Activated CD8-positive, alpha-beta memory T cell treated with anti-CD3 and anti-CD28 coated beads, Interleukin-2, amount 50 U/mL, for 4 hours (primary cell): ENCODE measurements at regions not wholly inside any gene's neighbourhood (a gene's known extent, or its start where the extent isn't known, plus 50 kb on each side); places are given as distances from the start of the nearest gene placed in this dataset.

Experiments used
- DNase-seq: peaks from one replicate; pipeline ENCODE4 v3.0.0-alpha.2; 2020

DNA sequence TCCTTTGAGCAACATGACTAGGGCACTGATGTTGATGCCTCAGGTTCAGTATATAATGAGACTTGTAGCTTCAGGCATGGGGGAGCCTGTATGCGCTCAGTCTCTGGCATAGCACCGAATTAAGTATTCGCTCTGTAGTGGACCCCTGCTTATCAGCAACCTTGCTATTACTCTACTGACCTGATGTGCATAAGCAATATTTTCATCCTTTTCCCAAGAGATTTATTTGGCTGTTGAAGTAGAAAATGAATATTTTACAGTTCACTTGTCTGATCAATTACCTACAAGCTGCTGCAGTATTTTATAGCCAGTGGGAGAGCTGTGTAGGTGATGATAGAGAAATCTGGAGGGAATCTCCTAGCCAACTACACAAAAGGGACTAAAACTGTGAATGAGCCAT, 781.6 kb upstream of the PHF14 start:
- DNase-seq, result no peak

DNA sequence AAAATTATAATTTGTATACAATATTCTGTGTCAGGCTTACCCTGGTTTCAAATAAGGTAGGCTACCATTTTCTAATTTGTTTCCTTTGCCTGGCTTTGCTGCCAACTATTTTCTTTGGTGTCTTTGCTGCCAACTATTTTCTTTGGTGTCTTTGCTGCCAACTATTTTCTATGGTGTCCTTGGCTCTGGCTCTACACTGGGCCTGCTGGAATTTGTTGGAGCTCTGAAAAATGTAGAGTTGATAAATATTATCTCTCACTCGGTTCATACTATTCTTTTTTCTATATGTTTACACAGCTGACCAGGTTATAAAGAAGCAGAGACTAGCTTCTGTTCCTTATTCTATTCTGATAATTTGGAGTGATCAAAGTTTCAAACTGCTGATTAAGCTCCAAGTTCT, 768.0 kb upstream of the PHF14 start:
- no peak for DNase-seq

DNA sequence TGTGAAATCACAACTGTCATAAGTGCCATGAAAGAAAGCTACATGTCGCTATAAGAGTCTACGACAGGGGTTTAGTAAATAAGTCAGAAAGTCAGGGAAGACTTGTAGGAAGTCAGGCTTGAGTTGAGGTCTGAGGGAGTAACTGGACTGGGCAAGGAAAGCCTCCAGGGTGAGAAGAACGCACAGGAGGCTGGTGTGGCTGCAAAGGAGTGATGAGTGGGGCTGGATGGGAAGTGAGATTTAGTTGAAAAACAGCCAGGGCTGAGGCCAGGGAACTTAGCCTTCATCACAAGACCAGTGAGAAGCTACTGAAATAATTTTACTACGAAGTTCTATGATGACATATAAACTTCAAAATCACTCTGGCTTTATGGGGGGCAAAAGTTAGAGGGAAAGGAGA, 763.7 kb upstream of the PHF14 start:
- DNase-seq, result no peak

DNA sequence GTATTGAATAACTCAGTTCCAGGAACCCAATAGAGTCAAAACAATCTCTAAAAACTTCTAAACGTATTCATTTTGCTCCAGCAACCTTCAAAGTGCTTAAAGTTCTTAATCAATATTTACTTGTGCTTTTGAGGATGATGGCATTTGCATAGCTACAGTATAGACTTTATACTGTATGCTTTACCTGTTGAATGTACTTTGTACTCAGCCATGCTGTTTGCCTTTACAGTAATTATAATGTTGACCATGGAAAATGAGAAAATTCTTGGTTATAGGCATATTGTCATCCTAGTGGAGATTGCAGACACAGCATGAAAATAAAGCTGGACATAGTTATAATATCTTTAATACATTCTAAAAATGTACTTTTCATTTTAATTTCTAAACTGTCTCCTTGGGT, 762.7 kb upstream of the PHF14 start:
- no peak for DNase-seq

DNA sequence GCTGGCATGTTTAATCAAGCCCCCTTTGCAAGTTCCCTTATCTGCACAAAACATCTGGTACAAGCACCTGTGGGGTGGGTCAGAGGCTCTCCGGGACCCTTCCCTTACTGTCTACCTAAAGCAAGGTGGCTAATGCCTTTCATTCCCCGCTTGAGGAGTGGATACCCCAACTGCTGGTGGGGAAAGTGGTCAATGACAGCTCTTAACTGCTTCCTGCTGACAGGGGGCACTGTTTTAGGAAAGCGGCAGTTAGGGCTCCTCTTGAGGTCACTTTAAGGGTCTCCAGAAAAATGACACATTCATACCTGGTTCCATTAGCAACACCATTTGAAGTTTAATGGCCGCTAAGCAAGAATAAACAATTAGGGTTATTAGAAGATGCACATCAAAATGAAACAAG, 761.8 kb upstream of the PHF14 start:
- no peak for DNase-seq

DNA sequence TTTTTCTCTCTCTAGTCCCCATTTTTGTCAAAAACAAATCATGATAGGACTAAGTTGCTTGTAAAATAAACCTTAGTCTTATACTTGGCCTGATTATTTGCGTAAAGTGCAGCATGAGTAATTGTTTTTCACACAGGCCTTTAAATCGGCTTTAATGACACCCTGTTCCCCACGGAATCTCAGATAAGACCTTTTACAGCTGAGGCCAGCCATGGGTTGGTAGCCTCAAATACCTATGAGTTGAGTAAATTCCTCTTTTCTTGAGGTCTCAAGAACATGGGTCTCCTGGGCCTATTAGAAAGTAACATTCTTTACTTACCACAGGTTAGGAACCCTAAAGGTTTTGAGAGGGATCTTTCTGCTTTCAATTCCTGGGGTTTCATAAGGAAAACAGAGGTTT, 761.0 kb upstream of the PHF14 start:
- no peak for DNase-seq

DNA sequence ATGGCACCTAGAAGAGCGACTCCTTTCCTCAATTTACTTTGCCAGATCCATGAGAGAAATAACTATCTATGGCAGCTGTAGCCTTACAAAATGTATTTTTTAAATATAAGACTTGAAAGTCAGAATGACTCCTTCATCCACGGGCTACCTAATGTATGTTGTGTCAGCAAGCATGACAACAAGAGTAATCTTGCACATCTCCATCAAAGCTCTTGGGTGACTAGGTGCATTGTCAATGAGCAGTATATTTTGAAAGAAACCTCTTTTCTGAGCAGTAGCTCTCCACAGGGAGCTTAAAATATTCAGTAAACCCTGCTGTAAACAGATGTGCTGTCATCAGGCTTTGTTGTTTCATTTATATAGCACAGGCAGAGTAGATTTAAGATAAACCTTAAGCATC, 757.2 kb upstream of the PHF14 start:
- no peak for DNase-seq

DNA sequence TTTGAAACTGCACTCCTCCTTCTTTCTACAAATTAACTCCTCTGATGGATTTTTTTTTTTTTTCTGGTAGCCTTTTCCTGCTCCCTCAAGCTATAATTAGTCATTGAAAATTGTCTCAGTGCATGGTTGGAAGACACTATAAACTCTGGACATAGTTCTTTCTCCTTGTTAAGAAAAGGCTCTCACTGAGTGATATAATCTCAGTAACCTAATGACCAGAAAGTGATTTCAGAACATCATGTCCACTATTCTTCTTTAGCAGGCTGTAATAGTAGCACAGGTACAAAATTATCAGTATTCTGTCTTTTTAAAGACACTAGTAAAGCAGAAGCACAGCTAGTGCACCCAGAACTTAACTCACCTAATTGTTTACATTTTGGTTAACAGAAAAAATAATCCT, 752.6 kb upstream of the PHF14 start:
- no peak for DNase-seq

DNA sequence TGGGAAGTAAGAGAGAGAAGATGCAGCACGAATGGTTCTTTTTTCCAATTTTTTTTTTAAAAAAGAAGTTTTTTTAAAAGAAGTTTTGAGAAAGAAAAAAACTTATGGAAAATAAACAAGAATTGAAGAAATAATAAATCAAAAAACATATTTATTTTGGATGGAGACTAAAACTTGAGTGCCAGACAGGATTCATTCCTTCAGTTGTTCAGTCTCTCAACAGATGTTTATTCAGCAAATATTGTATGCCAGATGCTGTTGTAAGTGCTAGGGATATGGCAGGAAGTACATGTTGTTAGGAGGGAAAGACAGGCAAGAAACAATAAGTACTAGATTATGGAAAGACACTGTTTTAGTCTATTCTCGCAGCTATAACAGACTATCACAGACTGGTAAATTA, 750.7 kb upstream of the PHF14 start:
- no peak for DNase-seq

DNA sequence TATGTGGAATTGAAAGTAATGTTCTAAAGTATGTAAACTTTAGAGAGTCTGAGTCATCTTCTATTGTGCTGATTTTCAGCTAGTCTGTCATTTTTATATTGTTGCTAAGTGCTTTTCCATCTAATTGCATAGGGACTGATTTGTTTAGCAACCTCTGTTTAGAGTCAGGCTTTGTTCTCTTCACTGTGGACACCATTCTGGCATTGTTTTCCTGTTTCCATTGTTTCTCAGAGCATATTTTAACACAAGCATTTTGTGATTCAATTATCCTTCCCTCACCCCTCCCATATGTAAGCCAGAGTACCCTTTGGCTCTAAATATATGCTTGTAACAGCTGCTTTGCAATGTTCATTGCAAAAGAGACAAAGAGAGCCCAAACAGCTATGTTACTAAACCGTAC, 748.4 kb upstream of the PHF14 start:
- DNase-seq, result no peak

DNA sequence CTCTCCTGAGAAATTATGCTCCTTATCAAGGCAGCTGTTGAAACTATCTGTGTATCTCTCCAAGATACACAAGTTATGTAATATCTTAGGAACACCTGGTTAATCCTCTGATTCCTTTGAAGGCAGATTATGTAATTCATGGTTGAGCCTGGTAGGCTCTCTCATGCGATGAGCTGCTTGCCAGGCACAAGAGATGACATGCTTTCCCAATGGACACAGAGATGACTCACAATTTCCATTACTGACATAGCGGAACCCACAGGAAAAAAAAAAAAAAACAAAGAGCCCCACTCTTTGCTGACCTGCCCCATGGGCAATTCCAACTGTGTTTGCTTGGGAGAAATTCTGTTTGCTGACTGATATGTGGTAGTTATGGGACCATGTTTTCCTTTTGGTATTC, 736.4 kb upstream of the PHF14 start:
- no peak for DNase-seq

DNA sequence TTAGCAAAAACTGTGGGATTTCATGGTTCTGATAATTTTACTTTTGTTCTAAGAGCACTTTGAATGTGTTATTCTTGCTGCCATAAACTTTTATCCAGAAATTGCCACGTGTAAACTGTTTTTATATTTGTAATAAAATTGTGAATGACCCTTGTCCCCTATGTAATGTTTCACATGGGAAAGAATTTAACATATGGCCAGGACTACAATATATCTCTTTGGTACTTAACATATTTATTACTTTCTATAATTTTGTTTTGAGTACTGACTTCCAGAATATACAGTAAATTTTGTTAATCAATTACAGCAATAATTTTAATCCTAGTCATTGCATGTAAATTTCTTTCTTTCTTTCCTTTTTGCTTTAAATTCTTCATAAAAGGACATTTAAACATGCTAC, 735.0 kb upstream of the PHF14 start:
- no peak for DNase-seq

DNA sequence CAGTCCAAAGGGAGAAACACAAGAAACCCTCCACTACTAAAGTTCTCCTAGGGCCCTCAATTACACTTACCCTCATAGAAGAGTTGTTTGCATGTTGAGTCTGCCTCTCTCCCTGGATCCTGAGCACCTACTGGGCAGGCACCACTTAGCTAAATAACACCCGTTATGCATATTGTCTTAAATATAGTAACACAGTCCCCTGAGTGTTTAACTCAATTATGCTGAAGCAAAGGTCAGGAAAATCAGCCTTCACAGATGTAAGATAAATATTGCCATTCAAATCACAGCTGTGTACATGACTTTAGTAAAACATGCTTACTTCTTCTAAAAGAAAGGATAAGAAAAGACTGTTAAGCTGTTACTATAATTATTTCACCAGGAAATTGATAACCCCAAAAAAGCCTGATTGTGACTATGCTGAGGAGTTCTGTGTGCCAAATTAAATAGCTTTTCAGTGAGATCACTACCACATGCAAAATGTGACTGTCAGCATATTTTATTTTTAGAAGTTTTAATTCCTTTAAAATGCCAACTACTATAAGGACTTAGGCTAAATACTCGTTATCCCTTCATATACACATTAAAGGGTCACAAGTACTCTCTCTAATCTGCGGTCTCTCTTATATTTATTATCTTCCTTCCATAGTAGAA, 733.9 kb upstream of the PHF14 start:
- DNase-seq, result no peak

DNA sequence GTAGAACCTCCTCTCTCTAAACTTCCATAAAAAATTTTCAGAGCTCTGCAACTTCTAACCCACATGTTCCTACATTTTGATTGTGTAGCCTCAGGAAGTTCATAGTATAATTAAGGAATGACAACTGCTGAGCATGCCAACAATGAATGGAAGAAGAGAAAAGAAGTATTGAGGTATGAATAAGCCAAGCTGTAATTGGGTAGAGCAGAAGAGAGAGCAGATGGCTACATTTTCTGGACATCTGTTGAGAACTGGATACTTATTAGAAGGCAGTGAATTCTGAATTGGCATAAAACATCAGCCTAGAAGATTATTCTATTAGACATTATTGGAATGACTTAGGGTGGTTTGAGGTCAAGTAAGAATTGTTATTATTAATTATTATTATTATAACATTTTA, 728.3 kb upstream of the PHF14 start:
- DNase-seq, result no peak

DNA sequence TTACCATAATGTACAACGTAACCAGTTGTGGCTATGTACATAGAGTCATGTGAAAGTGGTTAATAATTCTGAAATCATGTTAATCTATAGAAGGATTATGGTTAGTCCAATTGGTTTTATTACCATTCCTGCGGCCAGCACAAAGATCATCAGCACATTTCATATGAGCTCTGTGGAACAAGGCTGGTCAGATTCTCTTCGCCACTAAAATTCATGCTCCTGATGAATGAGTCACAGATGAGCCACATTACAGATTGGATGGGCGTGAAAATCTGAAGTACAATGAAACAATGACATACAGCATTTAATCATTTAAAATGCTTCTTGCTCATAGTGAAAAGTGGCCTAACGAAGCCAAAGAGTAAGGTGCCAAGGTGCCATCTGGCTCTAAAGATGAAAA, 716.2 kb upstream of the PHF14 start:
- no peak for DNase-seq

DNA sequence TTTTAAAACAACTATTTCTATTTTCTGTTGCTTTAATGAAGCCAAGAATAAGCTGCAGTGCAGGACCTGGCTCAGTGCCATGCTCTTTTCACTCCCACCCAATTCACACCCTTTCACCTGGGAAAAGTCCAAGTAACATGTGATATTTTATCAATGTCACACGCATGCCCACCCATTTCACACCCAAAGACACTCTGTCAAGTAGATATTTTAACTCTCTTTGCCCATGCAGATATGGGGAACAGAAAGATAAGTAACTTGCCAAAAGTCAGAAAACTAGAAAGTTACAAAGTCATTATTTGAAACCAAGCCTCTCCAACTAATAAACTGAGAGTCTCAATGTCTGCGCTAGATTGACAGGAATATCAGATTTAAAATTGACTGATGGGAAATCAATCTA, 706.7 kb upstream of the PHF14 start:
- no peak for DNase-seq

DNA sequence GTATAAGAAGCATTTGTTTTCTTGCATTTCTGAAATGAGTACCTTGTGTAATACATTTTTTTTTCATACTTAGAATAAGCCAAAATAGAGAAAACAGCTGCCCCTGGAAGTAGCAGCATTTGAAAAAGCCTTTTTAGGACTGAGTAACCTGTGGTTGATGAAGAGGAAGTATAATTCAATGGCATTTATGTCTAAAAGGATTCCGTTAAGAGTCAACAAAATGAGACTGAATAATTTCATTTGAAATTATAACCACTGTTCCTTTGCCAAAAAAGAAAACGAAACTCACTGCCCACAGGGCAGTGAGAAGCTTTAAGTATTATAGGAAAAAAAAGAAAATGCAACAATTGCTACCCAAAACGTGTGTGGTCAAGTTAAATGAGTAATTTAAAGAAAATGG, 705.6 kb upstream of the PHF14 start:
- no peak for DNase-seq

DNA sequence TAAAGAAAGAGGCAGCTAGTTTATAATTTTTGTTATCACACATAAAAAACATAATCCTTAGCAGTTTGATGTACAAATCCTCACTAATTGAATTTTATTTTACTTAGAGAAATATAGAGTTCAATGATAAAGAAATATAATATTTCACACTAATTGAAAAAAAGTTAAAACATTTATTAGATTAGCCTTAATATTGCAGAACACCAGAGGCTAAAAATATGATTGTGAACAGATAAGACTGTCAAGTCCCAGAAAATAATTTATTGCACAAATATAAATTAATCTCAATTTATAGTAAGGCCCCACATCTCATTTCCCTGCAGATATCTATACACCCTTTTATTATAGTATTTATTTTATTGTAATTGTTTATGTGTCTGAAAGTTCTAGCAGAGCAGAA, 690.8 kb upstream of the PHF14 start:
- DNase-seq, result no peak

DNA sequence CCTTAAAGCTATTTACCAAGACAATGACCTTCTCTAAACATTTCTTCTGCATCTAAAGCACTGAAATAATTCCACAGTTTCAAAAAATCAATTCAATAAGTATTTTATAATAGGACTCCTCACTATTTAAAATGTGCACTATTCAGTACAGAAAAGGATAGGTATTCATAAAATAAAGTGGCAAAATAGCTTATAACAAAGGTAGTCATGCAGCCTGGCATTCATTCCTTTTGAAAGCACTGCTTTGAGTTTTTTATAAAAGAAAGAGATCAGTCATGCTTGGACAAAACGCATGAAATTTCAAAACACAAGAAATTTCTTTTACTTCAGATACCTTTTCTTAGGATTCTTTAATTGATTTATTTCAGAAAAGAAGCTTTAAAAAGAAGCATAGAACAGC, 689.7 kb upstream of the PHF14 start:
- DNase-seq, result no peak

DNA sequence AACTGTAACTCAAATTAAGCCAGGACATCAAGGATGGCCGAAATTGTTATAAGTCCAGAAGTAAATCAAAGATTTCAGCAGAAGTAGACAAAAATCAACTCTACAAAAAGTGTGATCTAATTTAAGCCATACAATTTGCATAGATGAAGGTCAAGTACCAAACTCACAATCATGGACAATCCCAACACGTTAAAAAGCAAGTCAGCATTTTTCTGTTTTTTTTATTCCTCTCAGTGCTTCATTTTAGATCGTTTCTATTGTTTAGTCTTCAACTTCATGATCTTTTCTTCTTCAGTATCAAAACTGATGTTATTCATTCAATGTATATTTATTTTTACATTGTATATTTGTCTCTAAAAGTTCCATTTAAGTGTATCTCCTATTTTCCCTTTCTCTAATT, 674.3 kb upstream of the PHF14 start:
- no peak for DNase-seq

DNA sequence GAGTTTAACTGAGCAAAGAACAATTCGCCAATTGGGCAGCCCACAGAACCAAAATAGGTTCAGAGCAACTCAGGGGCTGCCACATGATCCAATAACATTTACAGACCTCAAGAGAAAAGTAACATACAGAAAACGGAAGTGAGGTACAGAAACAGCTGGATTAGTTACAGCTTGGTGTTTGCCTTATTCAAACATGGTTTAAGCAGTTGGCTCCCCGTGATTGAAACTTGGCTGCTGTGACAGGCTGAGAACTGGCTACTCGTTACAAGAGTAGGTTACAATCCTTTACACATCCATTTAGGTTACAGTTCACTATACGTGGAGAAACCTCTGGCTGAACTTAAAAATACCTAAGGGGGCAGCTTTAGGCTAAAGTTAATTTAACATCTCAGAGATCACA, 673.1 kb upstream of the PHF14 start:
- DNase-seq, result no peak

DNA sequence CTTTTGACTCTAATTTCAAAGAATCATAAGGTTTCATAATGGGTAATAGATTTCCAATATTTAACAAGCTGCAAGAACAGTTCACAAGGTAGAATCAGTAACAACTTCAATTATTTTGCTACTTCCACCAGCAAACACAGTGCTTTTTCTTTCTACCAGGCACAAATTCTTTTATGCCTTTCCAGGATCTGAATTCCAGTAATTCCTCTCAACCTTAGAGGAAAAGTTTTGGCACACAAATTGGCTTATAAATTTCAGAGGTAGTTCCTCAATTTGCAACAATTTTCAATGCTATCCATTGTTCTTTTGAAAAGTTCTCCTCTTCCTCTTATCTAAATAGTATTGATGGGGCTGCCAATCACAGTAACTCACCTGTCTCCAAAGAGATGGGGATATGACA, 665.4 kb upstream of the PHF14 start:
- no peak for DNase-seq

DNA sequence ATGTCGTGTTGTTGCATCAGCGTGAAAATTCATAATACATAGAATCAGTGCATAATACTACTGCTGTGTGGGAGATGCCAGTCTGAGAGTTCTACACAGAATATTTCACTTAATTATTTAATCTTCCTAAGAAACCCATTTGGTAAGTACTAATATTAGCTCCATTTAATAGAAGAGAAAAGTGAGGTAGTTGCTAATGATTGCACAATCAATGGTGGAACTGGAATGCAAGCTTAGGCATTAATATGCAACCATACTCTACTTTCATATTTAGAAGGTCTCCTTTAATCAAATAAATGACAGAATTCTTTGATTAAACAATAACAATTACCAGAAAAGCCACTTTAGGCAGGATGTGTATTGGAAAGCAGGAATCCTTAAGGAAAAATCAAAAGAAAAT, 660.7 kb upstream of the PHF14 start:
- DNase-seq, result no peak

DNA sequence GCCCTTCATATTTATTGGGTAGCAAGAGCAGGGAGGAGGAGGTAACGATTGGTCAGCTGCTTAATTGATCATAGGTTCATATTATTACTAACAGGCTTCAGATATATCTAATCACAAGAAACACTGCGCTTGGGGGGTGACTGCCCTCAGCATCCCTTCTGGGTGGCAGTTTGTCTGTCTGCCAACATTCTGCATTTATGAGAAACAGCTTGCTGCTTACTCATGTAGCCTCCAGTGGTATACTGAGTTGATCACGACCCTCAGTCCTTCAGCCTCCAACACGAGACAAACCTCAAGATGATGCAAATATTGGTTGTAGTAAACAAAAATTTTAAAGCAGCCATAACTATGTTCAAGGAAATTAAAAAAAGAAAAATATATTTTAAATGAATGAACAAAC, 657.8 kb upstream of the PHF14 start:
- no peak for DNase-seq

DNA sequence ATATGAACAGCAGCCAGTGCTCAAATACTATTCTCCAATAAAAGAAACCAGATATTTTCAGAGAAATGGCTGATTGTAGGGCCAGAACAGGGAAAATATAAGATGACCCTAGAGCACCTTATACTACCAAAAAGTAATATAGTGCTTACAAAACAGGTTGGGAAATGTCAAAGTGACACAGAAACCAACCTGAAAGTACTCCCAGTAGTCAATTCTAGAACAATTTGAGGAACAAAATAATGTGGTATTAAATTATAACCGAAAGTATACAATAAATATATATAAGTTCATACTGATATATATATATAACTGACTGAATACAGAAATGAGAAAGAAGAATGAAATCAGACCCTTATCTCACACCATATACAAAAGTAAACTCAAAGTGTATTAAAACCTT, 657.2 kb upstream of the PHF14 start:
- DNase-seq, result no peak

DNA sequence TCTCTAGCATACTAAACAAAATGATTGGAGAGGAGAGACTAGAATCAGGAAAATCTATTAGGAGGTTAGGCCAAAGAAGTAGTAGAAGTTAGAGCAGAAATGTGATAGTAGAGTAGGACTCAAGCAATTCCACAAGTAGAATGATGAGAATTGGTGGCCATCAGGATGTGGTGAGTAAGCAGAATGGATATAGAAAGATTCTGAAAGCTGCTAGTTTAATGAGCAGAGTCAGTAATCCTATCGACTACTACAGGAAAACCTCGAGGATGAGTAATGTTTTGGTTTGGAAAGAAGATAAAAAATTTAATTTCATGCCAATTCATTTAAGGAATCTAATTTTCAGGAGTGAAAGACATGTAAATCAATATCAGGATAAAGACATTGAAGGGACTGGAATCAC, 648.3 kb upstream of the PHF14 start:
- DNase-seq, result no peak
